ENCODE measurements at regions not wholly inside any gene's neighbourhood (a gene's known extent, or its start where the extent isn't known, plus 50 kb on each side); places are given as distances from the start of the nearest gene placed in this dataset.

DNA sequence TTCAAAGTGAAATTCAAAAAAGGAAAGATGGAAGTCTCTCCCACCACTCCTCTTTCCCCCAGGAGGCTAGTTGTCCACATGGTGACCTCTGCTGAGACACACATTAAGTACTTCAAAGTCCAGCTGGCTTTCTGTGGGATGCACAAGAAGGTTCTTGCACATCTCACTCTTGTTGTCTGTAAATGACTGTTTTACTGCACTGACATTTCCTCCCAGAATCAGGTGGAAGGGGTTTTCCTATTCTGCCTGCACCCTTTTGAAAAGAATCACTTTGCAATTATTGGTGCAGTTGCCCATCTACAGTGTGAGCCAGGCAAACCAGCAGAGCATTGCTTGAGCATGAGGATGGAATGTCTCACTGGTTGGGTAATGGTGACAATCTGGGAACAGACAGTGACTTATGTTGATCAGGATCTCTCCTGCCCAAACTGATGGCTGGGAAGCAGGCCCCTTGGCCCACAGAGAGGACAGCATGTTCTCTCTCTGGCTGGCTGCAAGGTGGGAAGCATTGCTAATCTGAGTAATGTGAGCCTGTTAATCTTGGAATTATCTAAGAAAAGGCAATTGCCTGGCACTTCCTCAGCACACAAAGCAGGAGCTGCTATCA is 347.7 kb upstream of the SATB1 start:
- no peak overlapping the region for H3K4me3 ChIP-seq (ENCODE audit: low read length)
- no peaks in the 10 kb centered on the region for H3K36me3 ChIP-seq (ENCODE audit: control insufficient read depth, insufficient read depth, low read length)
- TF ChIP-seq CTCF (IDR thresholded peaks at IDR 0.05) = no peak
- peaks cover 0 to 4% of the 10 kb centered on the region in 2 donors for H3K4me1 Mint-ChIP-seq
- H3K27ac Mint-ChIP-seq = no peak overlapping the region
- intact Hi-C loops (cut with micrococcal nuclease) = no loop called here
- H3K27me3 ChIP-seq (ENCODE audit: control insufficient read depth, insufficient read depth, low read length) = peaks cover 2% of the 10 kb centered on the region
- no peaks in the 10 kb centered on the region for H3K9me3 Mint-ChIP-seq
- H3K27me3 Mint-ChIP-seq (ENCODE audit: low read depth in 2 of 2) = peaks cover 0 to 15% of the 10 kb centered on the region in 2 donors
- H3K9me3 ChIP-seq (ENCODE audit: control insufficient read depth, insufficient read depth, low read length) = no peaks in the 10 kb centered on the region
- no peaks in the 10 kb centered on the region for H3K36me3 Mint-ChIP-seq
- DNase-seq (no peak), ATAC-seq (no peak)
- no peaks in the 10 kb centered on the region for H3K4me1 ChIP-seq (ENCODE audit: control insufficient read depth, insufficient read depth, low read length)
- no peak overlapping the region for H3K27ac ChIP-seq (ENCODE audit: low read length)
- H3K4me3 Mint-ChIP-seq = no peak overlapping the region

DNA sequence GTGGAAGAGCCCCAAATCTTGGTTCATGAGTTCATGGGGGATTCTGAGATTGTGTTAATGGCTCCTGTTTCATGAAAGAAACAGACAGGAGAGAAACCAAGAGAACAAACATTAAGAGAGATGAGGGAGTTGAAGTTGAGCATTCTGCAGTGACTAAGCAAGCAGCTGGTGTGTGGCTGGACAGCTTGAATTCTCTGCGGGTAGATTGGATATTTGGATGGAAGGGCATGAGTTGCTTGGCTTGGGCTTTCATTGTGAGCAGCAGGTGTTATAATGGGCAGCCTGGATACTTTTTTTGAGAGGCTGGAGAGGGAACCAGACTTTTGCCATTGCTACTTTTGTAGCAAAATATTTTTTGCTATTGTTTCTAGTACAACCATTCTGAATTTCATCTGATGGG is 346.8 kb upstream of the SATB1 start:
- peaks cover 2% of the 10 kb centered on the region for H3K27me3 ChIP-seq (ENCODE audit: control insufficient read depth, insufficient read depth, low read length)
- Mint-ChIP-seq H3K27ac (no peak overlapping the region), H3K4me3 (no peak overlapping the region), H3K36me3 (no peaks in the 10 kb centered on the region), H3K4me1 (peaks cover 0 to 4% of the 10 kb centered on the region in 2 donors), H3K9me3 (no peaks in the 10 kb centered on the region), H3K27me3 (ENCODE audit: low read depth in 2 of 2) (peaks cover 0 to 13% of the 10 kb centered on the region in 2 donors)
- H3K4me1 ChIP-seq (ENCODE audit: control insufficient read depth, insufficient read depth, low read length) = no peaks in the 10 kb centered on the region
- intact Hi-C loops (cut with micrococcal nuclease) = no loop called here
- TF ChIP-seq CTCF (IDR thresholded peaks at IDR 0.05) = no peak
- no peaks in the 10 kb centered on the region for H3K9me3 ChIP-seq (ENCODE audit: control insufficient read depth, insufficient read depth, low read length)
- H3K4me3 ChIP-seq (ENCODE audit: low read length) = no peak overlapping the region
- ATAC-seq = no peak
- 93% methylated on average over 1 of the region's 1 CpG for WGBS (ENCODE audit: insufficient coverage)
- DNase-seq = no peak
- H3K36me3 ChIP-seq (ENCODE audit: control insufficient read depth, insufficient read depth, low read length) = no peaks in the 10 kb centered on the region
- no peak overlapping the region for H3K27ac ChIP-seq (ENCODE audit: low read length)

DNA sequence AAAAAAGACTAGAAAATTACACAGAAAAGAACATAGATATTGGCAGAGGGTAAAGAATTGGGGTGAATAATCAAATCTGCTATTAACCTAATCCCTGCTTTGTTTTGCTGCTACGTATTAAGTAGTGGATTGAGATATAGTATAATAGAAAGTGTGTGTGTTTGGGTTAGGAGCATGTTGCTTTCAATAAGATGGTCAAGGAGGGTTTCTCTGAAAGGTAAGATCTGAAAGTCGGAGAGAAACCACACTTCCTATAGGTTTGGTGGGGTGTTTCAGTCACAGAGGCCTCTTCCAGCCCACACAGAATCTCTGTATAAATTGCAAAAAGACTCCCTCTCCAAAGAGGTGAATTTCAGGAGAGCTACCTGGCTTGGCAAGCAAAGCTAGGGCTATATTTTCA is 345.7 kb upstream of the SATB1 start:
- intact Hi-C loops (cut with micrococcal nuclease) = no loop called here
- Histone ChIP-seq H3K4me1 (ENCODE audit: control insufficient read depth, insufficient read depth, low read length) (no peaks in the 10 kb centered on the region), H3K9me3 (ENCODE audit: control insufficient read depth, insufficient read depth, low read length) (no peaks in the 10 kb centered on the region), H3K36me3 (ENCODE audit: control insufficient read depth, insufficient read depth, low read length) (no peaks in the 10 kb centered on the region), H3K27me3 (ENCODE audit: control insufficient read depth, insufficient read depth, low read length) (peaks cover 1% of the 10 kb centered on the region), H3K4me3 (ENCODE audit: low read length) (no peak overlapping the region), H3K27ac (ENCODE audit: low read length) (no peak overlapping the region)
- 80% methylated on average over 2 of the region's 2 CpGs for WGBS (ENCODE audit: insufficient coverage)
- no peak overlapping the region for H3K27ac Mint-ChIP-seq
- H3K27me3 Mint-ChIP-seq (ENCODE audit: low read depth in 2 of 2) = peaks cover 0 to 13% of the 10 kb centered on the region in 2 donors
- no peak for TF ChIP-seq CTCF (IDR thresholded peaks at IDR 0.05)
- H3K4me3 Mint-ChIP-seq = no peak overlapping the region
- DNase-seq (no peak), ATAC-seq (no peak)
- H3K4me1 Mint-ChIP-seq = peaks cover 0 to 4% of the 10 kb centered on the region in 2 donors
- no peaks in the 10 kb centered on the region for H3K36me3 Mint-ChIP-seq
- H3K9me3 Mint-ChIP-seq = no peaks in the 10 kb centered on the region

DNA sequence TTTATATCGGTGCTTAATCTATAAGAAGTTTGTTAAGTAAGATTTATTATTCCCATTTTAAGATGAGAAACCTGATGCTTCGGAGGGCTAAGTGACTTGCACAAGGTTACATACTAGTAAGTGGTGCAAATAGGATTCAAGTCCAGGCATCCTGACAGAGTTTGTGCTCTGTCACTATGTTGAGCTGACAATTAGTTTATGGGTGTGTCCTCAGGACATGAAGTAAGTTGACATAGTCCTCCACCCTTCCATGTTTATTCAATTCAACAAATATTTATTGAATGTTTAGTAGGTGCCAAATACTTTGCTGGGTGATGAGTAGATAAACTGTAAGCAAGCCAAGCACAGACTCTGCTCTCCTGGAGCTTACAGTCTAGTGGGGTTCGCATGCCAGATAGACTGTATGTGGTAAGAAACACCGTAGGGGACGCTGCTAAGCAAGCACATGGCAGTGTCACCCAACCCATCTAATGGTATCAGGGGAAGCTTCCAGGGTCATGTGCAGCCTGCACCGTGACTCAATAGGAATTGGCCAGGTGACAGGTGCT is 342.7 kb upstream of the SATB1 start:
- ATAC-seq (no peak), DNase-seq (no peak)
- no peak for TF ChIP-seq CTCF (IDR thresholded peaks at IDR 0.05)
- no peaks in the 10 kb centered on the region for H3K4me1 Mint-ChIP-seq
- WGBS (ENCODE audit: insufficient coverage) = 95% methylated on average over 6 of the region's 6 CpGs
- Histone ChIP-seq H3K9me3 (ENCODE audit: control insufficient read depth, insufficient read depth, low read length) (no peaks in the 10 kb centered on the region), H3K27me3 (ENCODE audit: control insufficient read depth, insufficient read depth, low read length) (no peaks in the 10 kb centered on the region), H3K36me3 (ENCODE audit: control insufficient read depth, insufficient read depth, low read length) (no peaks in the 10 kb centered on the region), H3K4me3 (ENCODE audit: low read length) (no peak overlapping the region), H3K4me1 (ENCODE audit: control insufficient read depth, insufficient read depth, low read length) (no peaks in the 10 kb centered on the region), H3K27ac (ENCODE audit: low read length) (no peak overlapping the region)
- no peak overlapping the region for H3K27ac Mint-ChIP-seq
- no peak overlapping the region for H3K4me3 Mint-ChIP-seq
- H3K27me3 Mint-ChIP-seq (ENCODE audit: low read depth in 2 of 2) = peaks cover 0 to 13% of the 10 kb centered on the region in 2 donors
- no peaks in the 10 kb centered on the region for H3K9me3 Mint-ChIP-seq
- intact Hi-C loops (cut with micrococcal nuclease) = no loop called here
- H3K36me3 Mint-ChIP-seq = no peaks in the 10 kb centered on the region
